ENCODE measurements at regions not wholly inside any gene's neighbourhood (a gene's known extent, or its start where the extent isn't known, plus 50 kb on each side); places are given as distances from the start of the nearest gene placed in this dataset.

- Histone ChIP-seq H3K4me1 (ENCODE audit: insufficient read depth, low read length) (no peaks in the 10 kb centered on the region), H3T11ph (ENCODE audit: low read length) (no peak overlapping the region), H2AK5ac (ENCODE audit: insufficient read length, low read length) (no peak overlapping the region), H2AFZ (ENCODE audit: low read length) (no peak overlapping the region), H2BK120ac (ENCODE audit: low read depth, low read length, poor library complexity, severe bottlenecking) (no peak overlapping the region), H4K20me1 (ENCODE audit: control insufficient read depth, insufficient read depth, insufficient read length) (no peaks in the 10 kb centered on the region), H3K9me3 (ENCODE audit: control insufficient read depth, low read depth, low read length) (no peaks in the 10 kb centered on the region), H4K8ac (replicated peaks; ENCODE audit: insufficient read length, low read depth, low read length) (no peak overlapping the region), H3K14ac (ENCODE audit: insufficient read depth, low read length) (no peak overlapping the region), H3K23me2 (ENCODE audit: insufficient read length, low read depth, low read length, poor library complexity, severe bottlenecking) (no peaks in the 10 kb centered on the region), H2BK12ac (ENCODE audit: insufficient read length, low read depth, low read length) (no peak overlapping the region), H2BK20ac (ENCODE audit: low read depth, low read length, poor library complexity, severe bottlenecking) (no peak overlapping the region), H3K27ac (ENCODE audit: insufficient read length, low read depth, low read length) (no peak overlapping the region), H3K79me1 (ENCODE audit: insufficient read depth, low read depth, low read length, poor library complexity, severe bottlenecking) (no peaks in the 10 kb centered on the region), H3K18ac (ENCODE audit: insufficient read length, low read depth, low read length) (no peak overlapping the region), H3K27me3 (ENCODE audit: insufficient read depth, low read length) (no peaks in the 10 kb centered on the region), H3K23ac (ENCODE audit: insufficient read length, low read depth, low read length) (no peak overlapping the region), H4K5ac (ENCODE audit: insufficient read length, low read depth, low read length) (no peak overlapping the region), H3K4me2 (ENCODE audit: insufficient read depth, insufficient read length, low read length) (no peak overlapping the region), H3K56ac (ENCODE audit: insufficient read length, low read depth, low read length) (no peak overlapping the region), H3K4ac (ENCODE audit: low read depth, low read length) (no peak overlapping the region), H2BK5ac (ENCODE audit: insufficient read length, low read length) (no peak overlapping the region), H4K91ac (ENCODE audit: insufficient read length, low read depth, low read length) (no peak overlapping the region), H3K9ac (ENCODE audit: extremely low read depth, insufficient read length, low read length) (no peak overlapping the region), H2BK15ac (ENCODE audit: low read depth, low read length) (no peak overlapping the region), H3K79me2 (ENCODE audit: insufficient read depth, low read length) (no peaks in the 10 kb centered on the region)
- peaks cover 1% of the 10 kb centered on the region; the same call in 1 of the 2 replicates for H3K27me3 Mint-ChIP-seq (ENCODE audit: low read depth)
- no peak for DNase-seq
- peaks cover 11 to 17% (median 15%) of the 10 kb centered on the region in 3 experiments for H3K36me3 Mint-ChIP-seq (ENCODE audit: insufficient read depth in 1 of 3, low read depth in 3 of 3)
- no peak overlapping the region for H3K27ac Mint-ChIP-seq
- no peak overlapping the region for H3K4me3 Mint-ChIP-seq
- TF ChIP-seq CTCF (conservative IDR thresholded peaks at IDR 0.05): no peak
- no CpG with 5 or more reads among the region's 6 CpGs for WGBS (ENCODE audit: extremely low coverage, insufficient read length, low lambda C conversion rate)
- peaks cover 3% of the 10 kb centered on the region in 2 experiments; a peak in 3 of 4 replicates for H3K4me1 Mint-ChIP-seq
- peaks cover 6 to 11% of the 10 kb centered on the region in 2 experiments; a peak in 4 of 5 replicates for H3K9me3 Mint-ChIP-seq
Measured at GRCh38 chr7:50940621-50941020, 157.9 kb upstream of the GRB10 start.

Data from H9 (cell line).